ENCODE measurements at regions not wholly inside any gene's neighbourhood (a gene's known extent, or its start where the extent isn't known, plus 50 kb on each side); places are given as distances from the start of the nearest gene placed in this dataset.

GRCh38 chr1:212232090-212232489, 53.1 kb upstream of the PPP2R5A start:
- Mint-ChIP-seq H3K27ac (no peak overlapping the region), H3K4me1 (no peaks in the 10 kb centered on the region), H3K9me3 (no peaks in the 10 kb centered on the region), H3K4me3 (no peak overlapping the region), H3K27me3 (ENCODE audit: insufficient read depth, low read depth, poor library complexity) (peaks cover 4% of the 10 kb centered on the region), H3K36me3 (ENCODE audit: low read depth) (no peaks in the 10 kb centered on the region)
- no peak for DNase-seq (ENCODE audit: low spot score)
- no peaks in the 10 kb centered on the region for H3K4me1 ChIP-seq (ENCODE audit: insufficient read depth)
- H3F3A ChIP-seq (replicated peaks; ENCODE audit: low read depth) = no peaks in the 10 kb centered on the region
- no peaks in the 10 kb centered on the region for H4K20me1 ChIP-seq (replicated peaks; ENCODE audit: insufficient read depth)
- H3K36me3 ChIP-seq (ENCODE audit: insufficient read depth) = no peaks in the 10 kb centered on the region
- no peaks in the 10 kb centered on the region for H3K79me2 ChIP-seq (replicated peaks; ENCODE audit: insufficient read depth)
- no peak overlapping the region for H3K4me2 ChIP-seq
- no peak overlapping the region for H3K27ac ChIP-seq (ENCODE audit: low read depth)
- no peak for ATAC-seq
- TF ChIP-seq, protein P1, sequence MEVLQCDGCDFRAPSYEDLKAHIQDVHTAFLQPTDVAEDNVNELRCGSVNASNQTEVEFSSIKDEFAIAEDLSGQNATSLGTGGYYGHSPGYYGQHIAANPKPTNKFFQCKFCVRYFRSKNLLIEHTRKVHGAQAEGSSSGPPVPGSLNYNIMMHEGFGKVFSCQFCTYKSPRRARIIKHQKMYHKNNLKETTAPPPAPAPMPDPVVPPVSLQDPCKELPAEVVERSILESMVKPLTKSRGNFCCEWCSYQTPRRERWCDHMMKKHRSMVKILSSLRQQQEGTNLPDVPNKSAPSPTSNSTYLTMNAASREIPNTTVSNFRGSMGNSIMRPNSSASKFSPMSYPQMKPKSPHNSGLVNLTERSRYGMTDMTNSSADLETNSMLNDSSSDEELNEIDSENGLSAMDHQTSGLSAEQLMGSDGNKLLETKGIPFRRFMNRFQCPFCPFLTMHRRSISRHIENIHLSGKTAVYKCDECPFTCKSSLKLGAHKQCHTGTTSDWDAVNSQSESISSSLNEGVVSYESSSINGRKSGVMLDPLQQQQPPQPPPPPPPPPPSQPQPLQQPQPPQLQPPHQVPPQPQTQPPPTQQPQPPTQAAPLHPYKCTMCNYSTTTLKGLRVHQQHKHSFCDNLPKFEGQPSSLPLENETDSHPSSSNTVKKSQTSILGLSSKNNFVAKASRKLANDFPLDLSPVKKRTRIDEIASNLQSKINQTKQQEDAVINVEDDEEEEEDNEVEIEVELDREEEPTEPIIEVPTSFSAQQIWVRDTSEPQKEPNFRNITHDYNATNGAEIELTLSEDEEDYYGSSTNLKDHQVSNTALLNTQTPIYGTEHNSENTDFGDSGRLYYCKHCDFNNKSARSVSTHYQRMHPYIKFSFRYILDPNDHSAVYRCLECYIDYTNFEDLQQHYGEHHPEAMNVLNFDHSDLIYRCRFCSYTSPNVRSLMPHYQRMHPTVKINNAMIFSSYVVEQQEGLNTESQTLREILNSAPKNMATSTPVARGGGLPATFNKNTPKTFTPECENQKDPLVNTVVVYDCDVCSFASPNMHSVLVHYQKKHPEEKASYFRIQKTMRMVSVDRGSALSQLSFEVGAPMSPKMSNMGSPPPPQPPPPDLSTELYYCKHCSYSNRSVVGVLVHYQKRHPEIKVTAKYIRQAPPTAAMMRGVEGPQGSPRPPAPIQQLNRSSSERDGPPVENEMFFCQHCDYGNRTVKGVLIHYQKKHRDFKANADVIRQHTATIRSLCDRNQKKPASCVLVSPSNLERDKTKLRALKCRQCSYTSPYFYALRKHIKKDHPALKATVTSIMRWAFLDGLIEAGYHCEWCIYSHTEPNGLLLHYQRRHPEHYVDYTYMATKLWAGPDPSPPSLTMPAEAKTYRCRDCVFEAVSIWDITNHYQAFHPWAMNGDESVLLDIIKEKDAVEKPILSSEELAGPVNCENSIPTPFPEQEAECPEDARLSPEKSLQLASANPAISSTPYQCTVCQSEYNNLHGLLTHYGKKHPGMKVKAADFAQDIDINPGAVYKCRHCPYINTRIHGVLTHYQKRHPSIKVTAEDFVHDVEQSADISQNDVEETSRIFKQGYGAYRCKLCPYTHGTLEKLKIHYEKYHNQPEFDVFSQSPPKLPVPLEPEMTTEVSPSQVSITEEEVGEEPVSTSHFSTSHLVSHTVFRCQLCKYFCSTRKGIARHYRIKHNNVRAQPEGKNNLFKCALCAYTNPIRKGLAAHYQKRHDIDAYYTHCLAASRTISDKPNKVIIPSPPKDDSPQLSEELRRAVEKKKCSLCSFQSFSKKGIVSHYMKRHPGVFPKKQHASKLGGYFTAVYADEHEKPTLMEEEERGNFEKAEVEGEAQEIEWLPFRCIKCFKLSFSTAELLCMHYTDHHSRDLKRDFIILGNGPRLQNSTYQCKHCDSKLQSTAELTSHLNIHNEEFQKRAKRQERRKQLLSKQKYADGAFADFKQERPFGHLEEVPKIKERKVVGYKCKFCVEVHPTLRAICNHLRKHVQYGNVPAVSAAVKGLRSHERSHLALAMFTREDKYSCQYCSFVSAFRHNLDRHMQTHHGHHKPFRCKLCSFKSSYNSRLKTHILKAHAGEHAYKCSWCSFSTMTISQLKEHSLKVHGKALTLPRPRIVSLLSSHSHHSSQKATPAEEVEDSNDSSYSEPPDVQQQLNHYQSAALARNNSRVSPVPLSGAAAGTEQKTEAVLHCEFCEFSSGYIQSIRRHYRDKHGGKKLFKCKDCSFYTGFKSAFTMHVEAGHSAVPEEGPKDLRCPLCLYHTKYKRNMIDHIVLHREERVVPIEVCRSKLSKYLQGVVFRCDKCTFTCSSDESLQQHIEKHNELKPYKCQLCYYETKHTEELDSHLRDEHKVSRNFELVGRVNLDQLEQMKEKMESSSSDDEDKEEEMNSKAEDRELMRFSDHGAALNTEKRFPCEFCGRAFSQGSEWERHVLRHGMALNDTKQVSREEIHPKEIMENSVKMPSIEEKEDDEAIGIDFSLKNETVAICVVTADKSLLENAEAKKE (CRISPR knock-in tag; IDR thresholded peaks at IDR 0.05) = no peak
- no peak for TF ChIP-seq NANOG (IDR thresholded peaks at IDR 0.05; ENCODE audit: borderline replicate concordance)
- TF ChIP-seq, protein P2, sequence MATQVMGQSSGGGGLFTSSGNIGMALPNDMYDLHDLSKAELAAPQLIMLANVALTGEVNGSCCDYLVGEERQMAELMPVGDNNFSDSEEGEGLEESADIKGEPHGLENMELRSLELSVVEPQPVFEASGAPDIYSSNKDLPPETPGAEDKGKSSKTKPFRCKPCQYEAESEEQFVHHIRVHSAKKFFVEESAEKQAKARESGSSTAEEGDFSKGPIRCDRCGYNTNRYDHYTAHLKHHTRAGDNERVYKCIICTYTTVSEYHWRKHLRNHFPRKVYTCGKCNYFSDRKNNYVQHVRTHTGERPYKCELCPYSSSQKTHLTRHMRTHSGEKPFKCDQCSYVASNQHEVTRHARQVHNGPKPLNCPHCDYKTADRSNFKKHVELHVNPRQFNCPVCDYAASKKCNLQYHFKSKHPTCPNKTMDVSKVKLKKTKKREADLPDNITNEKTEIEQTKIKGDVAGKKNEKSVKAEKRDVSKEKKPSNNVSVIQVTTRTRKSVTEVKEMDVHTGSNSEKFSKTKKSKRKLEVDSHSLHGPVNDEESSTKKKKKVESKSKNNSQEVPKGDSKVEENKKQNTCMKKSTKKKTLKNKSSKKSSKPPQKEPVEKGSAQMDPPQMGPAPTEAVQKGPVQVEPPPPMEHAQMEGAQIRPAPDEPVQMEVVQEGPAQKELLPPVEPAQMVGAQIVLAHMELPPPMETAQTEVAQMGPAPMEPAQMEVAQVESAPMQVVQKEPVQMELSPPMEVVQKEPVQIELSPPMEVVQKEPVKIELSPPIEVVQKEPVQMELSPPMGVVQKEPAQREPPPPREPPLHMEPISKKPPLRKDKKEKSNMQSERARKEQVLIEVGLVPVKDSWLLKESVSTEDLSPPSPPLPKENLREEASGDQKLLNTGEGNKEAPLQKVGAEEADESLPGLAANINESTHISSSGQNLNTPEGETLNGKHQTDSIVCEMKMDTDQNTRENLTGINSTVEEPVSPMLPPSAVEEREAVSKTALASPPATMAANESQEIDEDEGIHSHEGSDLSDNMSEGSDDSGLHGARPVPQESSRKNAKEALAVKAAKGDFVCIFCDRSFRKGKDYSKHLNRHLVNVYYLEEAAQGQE (IDR thresholded peaks at IDR 0.05; ENCODE audit: unreplicated experiment) = no peak
- TF ChIP-seq JUNB (IDR thresholded peaks at IDR 0.05; ENCODE audit: unreplicated experiment) = no peak
- TF ChIP-seq EZH2phosphoT487 (IDR thresholded peaks at IDR 0.05; ENCODE audit: unreplicated experiment) = no peak
- no peak for TF ChIP-seq ETS1 (IDR thresholded peaks at IDR 0.05)
- no peak for TF ChIP-seq EZH2 (IDR thresholded peaks at IDR 0.05; ENCODE audit: low read depth, unreplicated experiment)
- no peak for TF ChIP-seq CREB1 (CRISPR knock-in tag; IDR thresholded peaks at IDR 0.05; ENCODE audit: low read depth)
- no peak for TF ChIP-seq STAT1 (IDR thresholded peaks at IDR 0.05; ENCODE audit: unreplicated experiment)
- no peak for TF ChIP-seq ZNF331 (CRISPR knock-in tag; IDR thresholded peaks at IDR 0.05; ENCODE audit: low read depth)
- no peak for TF ChIP-seq POLR2AphosphoS5 (IDR thresholded peaks at IDR 0.05; ENCODE audit: low read depth)
- no peak for TF ChIP-seq CTCF (conservative IDR thresholded peaks at IDR 0.05; ENCODE audit: low read depth in 2 of 2)
- no peak for TF ChIP-seq ZNF114 (CRISPR knock-in tag; IDR thresholded peaks at IDR 0.05)
- H2AFZ ChIP-seq = no peak overlapping the region
- H3K27me3 ChIP-seq (ENCODE audit: insufficient read depth) = no peaks in the 10 kb centered on the region
- H3K9me2 ChIP-seq (ENCODE audit: insufficient read depth) = no peaks in the 10 kb centered on the region
- no peak overlapping the region for H3K4me3 ChIP-seq
